Femur (tissue), 1 donor: ENCODE measurements at regions not wholly inside any gene's neighbourhood (a gene's known extent, or its start where the extent isn't known, plus 50 kb on each side); places are given as distances from the start of the nearest gene placed in this dataset.
A peak's percentile ranks its signal among the peaks of the same experiment; 100 is the strongest.

Experiments
- DNase-seq: peaks from one replicate; pipeline ENCODE4 v3.0.0-alpha.2; 2017

DNA sequence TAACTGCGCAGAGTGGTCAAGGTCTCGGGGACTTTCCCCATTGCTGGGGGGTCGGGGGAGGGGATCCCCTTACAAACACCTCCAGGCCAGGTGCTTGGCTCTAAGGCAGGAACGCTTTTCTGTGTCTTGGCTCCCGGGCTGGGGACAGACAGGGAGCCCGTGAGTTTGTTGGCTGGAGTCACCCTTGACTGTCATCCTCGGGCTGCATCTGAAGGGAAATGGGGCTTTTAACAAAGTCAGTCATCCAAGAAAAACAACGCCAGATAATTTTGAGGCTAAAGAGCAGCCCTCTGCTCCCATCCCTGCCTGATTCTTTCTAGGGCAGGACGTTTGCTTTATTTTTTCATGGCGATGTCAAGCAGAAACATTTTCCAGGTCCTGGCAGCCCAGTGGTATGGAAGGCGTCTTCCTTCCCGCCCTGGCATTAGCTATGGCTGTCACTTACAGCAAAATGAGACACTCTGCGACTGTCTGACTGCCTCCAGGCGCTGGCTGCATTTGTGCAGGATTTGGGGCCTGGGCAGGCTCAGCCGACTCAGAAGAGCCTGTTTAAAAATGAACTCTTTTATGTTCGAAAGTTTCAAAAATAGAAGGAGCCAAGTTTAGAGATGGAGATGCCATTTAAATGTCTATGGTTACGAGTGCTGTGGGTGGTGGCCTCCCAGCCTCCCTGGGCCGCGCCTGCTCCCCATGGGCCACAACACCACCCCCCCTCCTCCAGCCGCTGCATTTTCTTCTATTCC, 54.7 kb upstream of the TNS3 start:
- DNase-seq, result peak; percentile 64

DNA sequence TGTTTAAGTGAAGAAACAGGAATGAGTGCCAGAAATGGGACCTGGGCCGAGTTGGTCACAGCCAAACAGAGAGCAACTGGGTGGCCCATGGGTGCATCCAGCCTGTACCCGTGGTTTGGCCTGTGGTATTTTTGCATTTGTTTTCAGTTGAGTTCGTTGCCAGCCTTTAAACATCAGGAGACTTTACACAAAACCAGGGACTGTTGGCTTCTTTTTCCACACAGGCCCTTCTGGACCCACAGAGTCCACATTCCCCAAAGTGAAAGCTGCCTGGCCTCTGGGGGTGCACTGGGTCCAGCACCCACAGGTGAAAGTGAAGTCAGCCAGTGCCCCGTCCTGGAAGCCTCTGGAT, 54.1 kb upstream of the TNS3 start:
- DNase-seq, result peak; percentile 46

DNA sequence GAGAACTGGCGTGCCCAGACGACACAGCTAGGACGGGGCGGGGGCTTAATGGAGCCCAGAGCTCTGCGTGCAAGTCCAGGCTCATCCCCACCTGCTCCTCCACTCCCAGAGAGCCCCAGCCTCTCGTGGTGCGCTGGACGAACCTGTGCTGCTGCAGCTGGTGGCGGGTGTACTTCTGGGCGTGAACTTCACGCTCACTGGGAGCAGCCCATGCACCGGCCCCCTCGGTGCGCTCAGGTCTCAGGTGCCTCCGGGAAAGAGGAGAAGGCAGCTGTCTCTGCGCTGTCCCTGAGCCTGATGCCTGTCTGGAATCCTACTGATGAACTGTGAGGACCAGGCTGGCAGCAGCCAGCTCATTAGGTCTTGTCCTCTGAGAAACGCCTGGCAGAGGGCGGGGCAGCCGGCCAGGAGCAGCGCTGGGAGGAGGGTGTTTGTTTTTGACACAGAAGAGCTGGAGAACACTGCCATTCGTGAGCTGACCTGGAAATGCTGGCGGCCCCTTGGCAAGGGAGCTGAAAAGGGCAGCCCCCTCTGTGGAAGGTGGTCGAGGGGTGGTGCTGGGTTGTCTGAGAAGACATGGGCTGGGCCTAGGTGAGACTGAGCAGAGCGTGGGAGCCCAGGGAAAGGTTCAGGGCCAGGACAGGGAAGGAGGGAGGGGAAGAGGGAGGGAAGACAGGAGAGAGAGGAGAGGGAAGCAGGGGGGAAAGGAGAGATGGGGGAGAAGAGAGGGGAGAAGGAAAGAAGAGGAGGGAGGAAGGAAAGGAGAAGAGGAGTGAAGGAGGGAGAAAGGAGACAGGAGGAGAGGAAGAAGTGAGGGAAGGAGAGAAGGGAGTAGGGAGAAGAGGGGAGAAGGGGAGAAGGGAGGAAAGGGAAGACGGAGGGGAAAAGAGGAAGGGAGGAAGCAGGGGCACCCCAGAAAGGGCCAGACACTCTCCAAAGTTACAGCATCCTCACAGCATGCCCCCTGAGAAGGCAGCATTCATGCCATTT, 53.5 kb upstream of the TNS3 start:
- DNase-seq, result peak; percentile 62

GRCh38 chr7:47634273-47634672, 52.4 kb upstream of the TNS3 start:
- no peak for DNase-seq

- DNase-seq, result no peak
Measured at GRCh38 chr7:47633134-47633533, 51.2 kb upstream of the TNS3 start.
